T-cell (primary cell): ENCODE measurements at regions not wholly inside any gene's neighbourhood (a gene's known extent, or its start where the extent isn't known, plus 50 kb on each side); places are given as distances from the start of the nearest gene placed in this dataset.
"Not testable (repeated sequence)": the region's sequence is repeated elsewhere in the genome, so short reads cannot be mapped to it uniquely, and the experiment has no call there.

Source experiments
- ATAC-seq, 4 experiments: fragments of 200-7000 bp in 3 of 4; fragments of 150-1000 bp in 1 of 4; cut with Tn5 transposase; replicated peaks in 1 of 4; 1 replicate in 3 of 4; 2 replicates in 1 of 4; pipeline ENCODE4 v1.10.0; 2021; ENCODE audit warnings: moderate library complexity in 3 of 4, mild to moderate bottlenecking in 2 of 4, moderate number of reproducible peaks in 1 of 4
- CTCF ChIA-PET, 2 donors: fragments of 300-600 bp; sonication (Branson Sonifier 250); formaldehyde crosslinking; loops; one replicate each; lab custom pipeline; 2022; ENCODE audit warnings: antibody characterized with exemption in 2 of 2; lab: Charles Lee
- POLR2A ChIA-PET, 2 donors: fragments of 300-600 bp; sonication (Branson Sonifier 250); formaldehyde crosslinking; loops; one replicate each; lab custom pipeline; 2022; ENCODE audit warnings: antibody characterized with exemption in 2 of 2; lab: Charles Lee
- DNase-seq, 35 experiments: peaks; one replicate each; pipeline versions ENCODE4 v3.0.0 to v3.0.0-alpha.2; 2013 to 2023
- H3K27ac ChIP-seq: one replicate; pipeline ENCODE4 v1.5.1; 2013; ENCODE audit warnings: low read length
- H3K27me3 ChIP-seq, 2 experiments: replicated peaks in 1 of 2; 1 replicate in 1 of 2; 2 replicates in 1 of 2; pipeline versions ENCODE4 v1.6.1 to v1.7.0; 2013; ENCODE audit warnings: low read length in 1 of 2, mixed read lengths in 1 of 2; ENCODE audit not compliant: control insufficient read depth in 2 of 2, insufficient read depth in 2 of 2; ENCODE audit errors: extremely low read depth in 1 of 2
- H3K36me3 ChIP-seq, 2 donors: 1 replicate in 1 of 2; 2 replicates in 1 of 2; pipeline versions ENCODE4 v1.6.1 to v1.7.0; 2013; ENCODE audit warnings: low read length in 1 of 2; ENCODE audit not compliant: control insufficient read depth in 2 of 2, insufficient read depth in 1 of 2; ENCODE audit errors: extremely low read depth in 1 of 2
- H3K4me1 ChIP-seq, 2 experiments: 1 replicate in 1 of 2; 2 replicates in 1 of 2; pipeline versions ENCODE4 v1.6.1 to v1.7.0; 2013; ENCODE audit warnings: low read length in 2 of 2, mixed read lengths in 1 of 2; ENCODE audit not compliant: insufficient read depth in 2 of 2, control insufficient read depth in 1 of 2; ENCODE audit errors: extremely low read depth in 1 of 2
- H3K4me3 ChIP-seq, 2 donors: 1 replicate in 1 of 2; 2 replicates in 1 of 2; pipeline versions ENCODE4 v1.5.1 to v1.7.0; 2013; ENCODE audit warnings: mild to moderate bottlenecking in 2 of 2, low read length in 1 of 2, moderate library complexity in 1 of 2; ENCODE audit not compliant: control insufficient read depth in 1 of 2; ENCODE audit errors: extremely low read depth in 1 of 2
- H3K9me3 ChIP-seq: 2 replicates; pipeline ENCODE4 v1.7.0; 2013
- H3K27ac Mint-ChIP-seq, 2 donors: one replicate each; pipeline ENCODE4 v1.8.0; 2020 to 2021; ENCODE audit warnings: mild to moderate bottlenecking in 2 of 2, mixed read lengths in 2 of 2
- H3K27me3 Mint-ChIP-seq, 2 donors: one replicate each; pipeline ENCODE4 v1.8.0; 2021 to 2022; ENCODE audit warnings: mixed read lengths in 2 of 2
- H3K36me3 Mint-ChIP-seq: one replicate; pipeline ENCODE4 v1.8.0; 2021; ENCODE audit warnings: mixed read lengths
- H3K4me1 Mint-ChIP-seq, 3 donors: one replicate each; pipeline ENCODE4 v1.8.0; 2020 to 2022; ENCODE audit warnings: mixed read lengths in 3 of 3, mild to moderate bottlenecking in 1 of 3
- H3K4me3 Mint-ChIP-seq, 3 donors: one replicate each; pipeline ENCODE4 v1.8.0; 2020 to 2022; ENCODE audit warnings: mild to moderate bottlenecking in 3 of 3, mixed read lengths in 3 of 3, moderate library complexity in 3 of 3
- H3K9me3 Mint-ChIP-seq, 3 donors: one replicate each; pipeline ENCODE4 v1.8.0; 2020 to 2022; ENCODE audit warnings: mixed read lengths in 3 of 3
- WGBS: methylation state at CpG from one replicate; pipeline ENCODE4 v1.1.5; 2013; ENCODE audit warnings: missing lambda C conversion rate; ENCODE audit not compliant: insufficient coverage; 5-methylcytosine and 5-hydroxymethylcytosine counted together

- ChIA-PET POLR2A (no interaction called here), CTCF (no interaction called here)
- Histone ChIP-seq H3K27me3 (no peaks in the 10 kb centered on the region), H3K27ac (no peak overlapping the region), H3K9me3 (no peaks in the 10 kb centered on the region), H3K4me1 (no peaks in the 10 kb centered on the region), H3K36me3 (no peaks in the 10 kb centered on the region), H3K4me3 (no peak overlapping the region)
- 18% methylated on average over 2 of the region's 8 CpGs for WGBS
- ATAC-seq (no peak), DNase-seq (no peak)
- H3K4me1 Mint-ChIP-seq = no peaks in the 10 kb centered on the region
- no peaks in the 10 kb centered on the region for H3K36me3 Mint-ChIP-seq
- no peaks in the 10 kb centered on the region for H3K27me3 Mint-ChIP-seq
- no peak overlapping the region for H3K4me3 Mint-ChIP-seq
- peaks cover 0 to 2% (median 0%) of the 10 kb centered on the region in 3 donors for H3K9me3 Mint-ChIP-seq
- H3K27ac Mint-ChIP-seq = no peak overlapping the region
Observed at GRCh38 chrX:146907391-146908240, 93.1 kb upstream of the CXorf51A start.

GRCh38 chrX:146906166-146906565 is 91.6 kb upstream of the CXorf51A start:
- DNase-seq = no peak

GRCh38 chrX:146887020-146887419 is 72.5 kb upstream of the CXorf51A start:
- ChIA-PET CTCF (no interaction called here), POLR2A (no interaction called here)
- H3K4me3 Mint-ChIP-seq = no peak overlapping the region

More at GRCh38 chrX:146906166-146906565, 91.6 kb upstream of the CXorf51A start:
- H3K9me3 ChIP-seq = no peaks in the 10 kb centered on the region
- H3K4me1 ChIP-seq = no peaks in the 10 kb centered on the region
- no peaks in the 10 kb centered on the region for H3K36me3 Mint-ChIP-seq
- WGBS = 88% methylated on average over 3 of the region's 5 CpGs
- no peak for ATAC-seq
- H3K27me3 ChIP-seq = no peaks in the 10 kb centered on the region
- H3K27ac ChIP-seq = no peak overlapping the region
- no peaks in the 10 kb centered on the region for H3K36me3 ChIP-seq
- H3K4me3 ChIP-seq = no peak overlapping the region
- no peak overlapping the region for H3K27ac Mint-ChIP-seq
- POLR2A ChIA-PET = no interaction called here
- no peaks in the 10 kb centered on the region for H3K27me3 Mint-ChIP-seq
- H3K9me3 Mint-ChIP-seq = peaks cover 0 to 2% (median 0%) of the 10 kb centered on the region in 3 donors
- H3K4me3 Mint-ChIP-seq = no peak overlapping the region
- CTCF ChIA-PET = no interaction called here
- no peaks in the 10 kb centered on the region for H3K4me1 Mint-ChIP-seq

GRCh38 chrX:146881521-146881920 is 67.0 kb upstream of the CXorf51A start:
- no peak for DNase-seq
- Mint-ChIP-seq H3K36me3 (no peaks in the 10 kb centered on the region), H3K27ac (no peak overlapping the region), H3K4me1 (no peaks in the 10 kb centered on the region), H3K9me3 (peaks cover 3 to 4% (median 4%) of the 10 kb centered on the region in 3 donors), H3K27me3 (peaks cover 0 to 6% of the 10 kb centered on the region in 2 donors), H3K4me3 (no peak overlapping the region)
- no peak overlapping the region for H3K4me3 ChIP-seq
- no peaks in the 10 kb centered on the region for H3K36me3 ChIP-seq
- H3K27me3 ChIP-seq = no peaks in the 10 kb centered on the region
- no CpG with 5 or more reads among the region's 2 CpGs for WGBS
- no peak overlapping the region for H3K27ac ChIP-seq
- ChIA-PET POLR2A (interaction anchor here in 1 of 2 donors (0.7 kb wide), 1 partner anchor 10 kb away, joined by 3 read pairs; no protein-coding TSS in a partner anchor), CTCF (no interaction called here)
- H3K9me3 ChIP-seq = no peaks in the 10 kb centered on the region
- H3K4me1 ChIP-seq = no peaks in the 10 kb centered on the region
- no peak for ATAC-seq

More at GRCh38 chrX:146887020-146887419, 72.5 kb upstream of the CXorf51A start:
- no peak overlapping the region for H3K27ac ChIP-seq
- no peak for DNase-seq
- H3K4me1 ChIP-seq = no peaks in the 10 kb centered on the region
- peaks cover 0 to 6% of the 10 kb centered on the region in 2 donors for H3K27me3 Mint-ChIP-seq
- H3K36me3 ChIP-seq = no peaks in the 10 kb centered on the region
- H3K27me3 ChIP-seq = no peaks in the 10 kb centered on the region
- no peak for ATAC-seq
- H3K4me1 Mint-ChIP-seq = no peaks in the 10 kb centered on the region
- no peaks in the 10 kb centered on the region for H3K36me3 Mint-ChIP-seq
- H3K9me3 Mint-ChIP-seq = peaks cover 7 to 18% (median 12%) of the 10 kb centered on the region in 3 donors
- no peaks in the 10 kb centered on the region for H3K9me3 ChIP-seq
- H3K4me3 ChIP-seq = no peak overlapping the region
- H3K27ac Mint-ChIP-seq = no peak overlapping the region

GRCh38 chrX:146866846-146867245 is 52.3 kb upstream of the CXorf51A start:
- POLR2A ChIA-PET, H3K4me1 Mint-ChIP-seq: not testable (repeated sequence)

GRCh38 chrX:146865734-146866133 is 51.2 kb upstream of the CXorf51A start:
- H3K4me1 Mint-ChIP-seq, H3K27ac Mint-ChIP-seq, DNase-seq, CTCF ChIA-PET, H3K4me1 ChIP-seq, H3K27me3 ChIP-seq, H3K4me3 ChIP-seq, H3K36me3 Mint-ChIP-seq, POLR2A ChIA-PET, H3K27me3 Mint-ChIP-seq, H3K27ac ChIP-seq, H3K36me3 ChIP-seq, H3K9me3 Mint-ChIP-seq, ATAC-seq, H3K4me3 Mint-ChIP-seq, H3K9me3 ChIP-seq: not testable (repeated sequence)
- 80% methylated on average over 1 of the region's 14 CpGs for WGBS

More at GRCh38 chrX:146866846-146867245, 52.3 kb upstream of the CXorf51A start:
- H3K4me3 ChIP-seq, H3K36me3 Mint-ChIP-seq, H3K27ac ChIP-seq, DNase-seq, CTCF ChIA-PET, H3K9me3 ChIP-seq, H3K4me1 ChIP-seq, H3K27ac Mint-ChIP-seq, H3K27me3 Mint-ChIP-seq, ATAC-seq, H3K9me3 Mint-ChIP-seq, H3K4me3 Mint-ChIP-seq, H3K27me3 ChIP-seq, H3K36me3 ChIP-seq: not testable (repeated sequence)
- WGBS = 96% methylated on average over 15 of the region's 27 CpGs
